ENCODE measurements at regions not wholly inside any gene's neighbourhood (a gene's known extent, or its start where the extent isn't known, plus 50 kb on each side); places are given as distances from the start of the nearest gene placed in this dataset.

DNA sequence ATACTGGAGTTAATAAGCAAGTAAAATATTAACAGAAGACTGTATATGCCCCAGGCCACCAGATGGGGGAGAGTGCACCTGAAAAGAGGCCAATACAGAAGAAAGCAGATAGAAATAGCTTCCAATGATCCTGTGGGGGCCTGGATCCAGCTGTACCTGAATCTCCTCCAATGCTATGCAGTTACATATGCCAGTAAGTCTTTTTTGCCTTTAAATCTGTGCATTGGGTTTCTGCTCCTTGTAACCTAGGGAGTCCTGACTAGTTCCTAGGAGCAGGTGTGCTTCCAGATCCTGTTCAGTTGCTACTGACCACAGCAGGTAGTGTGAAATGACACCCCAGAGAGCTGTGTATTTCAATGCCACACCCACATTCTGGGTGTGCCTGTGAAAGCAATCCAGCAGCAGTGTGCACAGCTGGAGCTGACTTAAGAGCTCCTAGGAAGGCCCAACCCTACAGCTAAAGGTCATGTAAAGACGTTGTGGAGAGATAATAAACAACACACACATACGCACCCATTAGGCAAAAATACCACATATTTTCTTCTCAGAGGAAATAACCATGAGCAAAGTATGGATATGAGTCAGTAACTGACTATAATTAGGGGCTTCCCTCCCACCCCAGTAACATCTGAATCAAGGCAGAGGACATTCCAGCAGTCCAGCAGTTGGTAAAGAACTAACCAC, 62.2 kb upstream of the AKAP13 start:
- Histone ChIP-seq H3K36me3 (ENCODE audit: low read depth) (no peaks in the 10 kb centered on the region), H3K9me3 (ENCODE audit: insufficient read depth, low read depth) (no peaks in the 10 kb centered on the region; the same call in 1 of the 2 replicates), H3K79me2 (ENCODE audit: low read depth) (no peaks in the 10 kb centered on the region), H3K9me2 (ENCODE audit: insufficient read depth) (no peaks in the 10 kb centered on the region), H3K4me3 (no peak overlapping the region), H3K4me2 (no peak overlapping the region), H3K4me1 (replicated peaks; ENCODE audit: insufficient read depth) (peaks cover 13% of the 10 kb centered on the region), H3K27me3 (ENCODE audit: insufficient read depth, low read depth) (no peaks in the 10 kb centered on the region), H3K27ac (no peak overlapping the region; the same call in 1 of the 2 replicates), H4K20me1 (ENCODE audit: insufficient read depth) (no peaks in the 10 kb centered on the region), H3F3A (ENCODE audit: insufficient read depth, low read depth) (peaks cover 12% of the 10 kb centered on the region; the same call in 1 of the 2 replicates), H2AFZ (no peak overlapping the region)
- DNase-seq, result peak; percentile 43 to 82
- TF ChIP-seq EZH2 (IDR thresholded peaks at IDR 0.05; ENCODE audit: low read depth) (no peak), CTCF (conservative IDR thresholded peaks at IDR 0.05) (peak; percentile 62)
- CTCF ChIA-PET, result interaction anchor here (0.6 to 1.0 kb wide), 2 partner anchors 167 to 350 kb away, joined by 3 to 5 read pairs; no protein-coding TSS in a partner anchor
- intact Hi-C loops (cut with micrococcal nuclease; ENCODE audit: unreplicated experiment), result no loop called here
- no TSS peak for BruUV-seq (replicated peaks)
- POLR2A ChIA-PET (ENCODE audit: unreplicated experiment), result interaction anchor here (0.6 kb wide), 1 partner anchor 36 kb away, joined by 5 read pairs; no protein-coding TSS in a partner anchor

DNA sequence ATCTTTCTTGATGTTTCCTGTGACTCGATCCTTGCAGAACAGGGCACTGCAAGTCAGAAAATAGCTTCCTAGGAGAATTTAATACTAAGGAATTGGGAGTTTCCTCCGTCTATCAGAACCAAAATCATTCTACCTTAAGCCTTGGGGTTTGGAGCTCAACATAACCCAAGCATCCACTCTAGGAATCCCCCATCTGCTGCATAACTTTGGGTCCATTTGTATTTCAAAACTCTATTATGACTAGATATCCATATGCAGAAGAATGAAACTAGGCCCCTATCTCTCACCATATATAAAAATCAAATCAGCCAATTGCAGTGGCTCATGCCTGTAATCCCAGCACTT, 61.7 kb upstream of the AKAP13 start:
- peaks cover 12% of the 10 kb centered on the region; the same call in 1 of the 2 replicates for H3F3A ChIP-seq (ENCODE audit: insufficient read depth, low read depth)
- TF ChIP-seq EZH2 (IDR thresholded peaks at IDR 0.05; ENCODE audit: low read depth) (no peak), CTCF (conservative IDR thresholded peaks at IDR 0.05) (no peak)
- no peak overlapping the region for H3K4me2 ChIP-seq
- no peak for DNase-seq
- H3K36me3 ChIP-seq (ENCODE audit: low read depth), result no peaks in the 10 kb centered on the region
- H3K9me3 ChIP-seq (ENCODE audit: insufficient read depth, low read depth), result no peaks in the 10 kb centered on the region; the same call in 1 of the 2 replicates
- no peak overlapping the region for H3K4me3 ChIP-seq
- CTCF ChIA-PET, result interaction anchor here (0.6 kb wide), 1 partner anchor 349 kb away, joined by 3 read pairs; no protein-coding TSS in a partner anchor
- H3K79me2 ChIP-seq (ENCODE audit: low read depth), result no peaks in the 10 kb centered on the region
- H3K27me3 ChIP-seq (ENCODE audit: insufficient read depth, low read depth), result no peaks in the 10 kb centered on the region
- peaks cover 13% of the 10 kb centered on the region for H3K4me1 ChIP-seq (replicated peaks; ENCODE audit: insufficient read depth)
- BruUV-seq (replicated peaks), result no TSS peak
- no peak overlapping the region for H2AFZ ChIP-seq
- H3K9me2 ChIP-seq (ENCODE audit: insufficient read depth), result no peaks in the 10 kb centered on the region
- POLR2A ChIA-PET (ENCODE audit: unreplicated experiment), result no interaction called here
- no peaks in the 10 kb centered on the region for H4K20me1 ChIP-seq (ENCODE audit: insufficient read depth)
- H3K27ac ChIP-seq, result no peak overlapping the region
- intact Hi-C loops (cut with micrococcal nuclease; ENCODE audit: unreplicated experiment), result no loop called here

GRCh38 chr15:85324202-85324601, 56.2 kb upstream of the AKAP13 start:
- no peaks in the 10 kb centered on the region for H4K20me1 ChIP-seq (ENCODE audit: insufficient read depth)
- no peaks in the 10 kb centered on the region for H3K4me1 ChIP-seq (replicated peaks; ENCODE audit: insufficient read depth)
- H3K36me3 ChIP-seq (ENCODE audit: low read depth), result no peaks in the 10 kb centered on the region
- H3K79me2 ChIP-seq (ENCODE audit: low read depth), result no peaks in the 10 kb centered on the region
- ChIA-PET POLR2A (ENCODE audit: unreplicated experiment) (interaction anchor here (0.6 to 0.8 kb wide), 2 partner anchors 25 to 1296 kb away, joined by 6 to 13 read pairs; no protein-coding TSS in a partner anchor), CTCF (no interaction called here)
- no peak overlapping the region for H3K27ac ChIP-seq
- no peak overlapping the region for H3K4me3 ChIP-seq
- no peak for DNase-seq
- H3F3A ChIP-seq (ENCODE audit: insufficient read depth, low read depth), result no peaks in the 10 kb centered on the region
- no peaks in the 10 kb centered on the region for H3K9me3 ChIP-seq (ENCODE audit: insufficient read depth, low read depth)
- H3K27me3 ChIP-seq (ENCODE audit: insufficient read depth, low read depth), result no peaks in the 10 kb centered on the region
- no peak overlapping the region for H3K4me2 ChIP-seq
- TF ChIP-seq EZH2 (IDR thresholded peaks at IDR 0.05; ENCODE audit: low read depth), result no peak
- no peak for TF ChIP-seq CTCF (conservative IDR thresholded peaks at IDR 0.05)
- intact Hi-C loops (cut with micrococcal nuclease; ENCODE audit: unreplicated experiment), result no loop called here
- no peak overlapping the region for H2AFZ ChIP-seq
- BruUV-seq (replicated peaks), result no TSS peak
- no peaks in the 10 kb centered on the region for H3K9me2 ChIP-seq (ENCODE audit: insufficient read depth)

Data from PC-9 (cell line).